GM21619 (cell line): ENCODE measurements at regions not wholly inside any gene's neighbourhood (a gene's known extent, or its start where the extent isn't known, plus 50 kb on each side); places are given as distances from the start of the nearest gene placed in this dataset.
"Not testable (repeated sequence)": the region's sequence is repeated elsewhere in the genome, so short reads cannot be mapped to it uniquely, and the experiment has no call there.

Experiments used
- ATAC-seq: cut with Tn5 transposase; IDR thresholded peaks from one replicate; pipeline ENCODE4 v1.9.1; 2021; ENCODE audit not compliant: unreplicated experiment

DNA sequence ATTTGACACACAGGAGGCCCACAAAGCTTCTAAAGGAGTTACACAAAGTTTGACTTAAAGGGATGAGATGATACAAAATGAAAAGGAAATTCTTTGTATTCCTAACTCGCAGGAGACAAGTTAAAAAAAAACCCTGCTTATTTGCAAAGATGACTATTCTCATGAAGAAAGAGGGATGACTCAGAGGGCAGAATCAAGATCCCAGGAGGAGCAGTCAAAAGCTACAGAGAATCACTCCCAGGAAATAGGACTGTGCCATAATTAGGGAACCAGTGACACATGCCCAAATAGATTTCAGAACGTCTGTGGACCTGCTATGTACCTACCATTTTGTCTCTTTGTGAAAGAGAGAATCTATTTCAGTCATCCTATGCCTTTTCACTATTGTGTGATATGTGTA, 103.5 kb upstream of the ARRDC3 start:
- no peak for ATAC-seq

DNA sequence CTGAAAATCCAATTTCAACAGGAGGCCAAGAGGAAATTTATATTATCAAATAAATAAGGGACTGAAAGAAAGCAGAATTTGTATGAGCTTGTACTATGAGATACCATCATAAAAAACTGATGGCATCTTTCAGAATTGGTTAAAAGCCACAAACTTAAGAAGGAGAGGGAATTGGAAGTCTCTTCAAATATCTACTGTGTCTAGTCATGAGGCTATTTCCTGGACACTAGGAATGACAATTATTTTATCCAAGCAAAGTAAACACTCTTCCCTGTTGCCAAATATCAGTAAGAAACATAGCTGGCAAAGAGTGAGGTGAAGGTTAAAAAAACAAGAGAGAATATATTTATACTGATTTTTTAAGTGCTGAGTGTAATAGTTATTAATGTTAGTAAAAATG, 101.5 kb upstream of the ARRDC3 start:
- no peak for ATAC-seq

DNA sequence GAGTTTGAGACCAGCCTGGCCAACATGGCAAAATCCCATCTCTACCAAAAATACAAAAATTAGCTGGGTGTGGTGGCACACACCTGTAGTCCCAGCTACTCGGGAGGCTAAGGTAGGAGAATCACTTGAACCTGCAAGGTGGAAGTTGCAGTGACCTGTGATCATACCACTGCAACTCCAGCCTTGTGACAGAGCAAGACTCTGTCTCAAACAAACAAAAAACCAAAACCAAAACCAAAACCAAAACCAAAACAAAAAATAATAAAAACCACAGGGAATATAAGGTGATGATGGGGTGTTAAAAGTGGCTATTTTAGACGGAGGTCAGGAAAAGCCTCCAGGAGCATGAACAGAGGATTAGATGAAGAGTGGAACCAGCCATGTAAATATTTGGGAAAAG, 96.3 kb upstream of the ARRDC3 start:
- ATAC-seq, result not testable (repeated sequence)

DNA sequence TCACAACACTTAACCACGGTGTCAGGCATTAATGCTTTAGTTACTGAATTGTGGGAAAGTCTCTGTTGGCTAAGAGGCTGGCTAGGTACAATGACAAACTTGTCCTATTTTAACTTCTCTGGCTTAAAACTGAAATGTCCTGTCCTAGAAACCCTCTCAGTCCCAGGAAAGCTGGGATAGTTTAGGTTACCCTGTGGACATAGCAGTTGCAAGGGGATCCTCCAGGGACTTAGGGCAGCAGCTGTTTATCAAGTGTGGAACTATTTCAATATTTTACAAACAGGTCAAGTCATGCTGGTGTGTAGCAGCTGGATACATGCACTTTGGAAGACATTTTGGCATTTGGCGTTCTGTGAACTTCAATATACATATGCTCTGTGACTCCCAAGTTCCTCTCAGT, 95.0 kb upstream of the ARRDC3 start:
- no peak for ATAC-seq

DNA sequence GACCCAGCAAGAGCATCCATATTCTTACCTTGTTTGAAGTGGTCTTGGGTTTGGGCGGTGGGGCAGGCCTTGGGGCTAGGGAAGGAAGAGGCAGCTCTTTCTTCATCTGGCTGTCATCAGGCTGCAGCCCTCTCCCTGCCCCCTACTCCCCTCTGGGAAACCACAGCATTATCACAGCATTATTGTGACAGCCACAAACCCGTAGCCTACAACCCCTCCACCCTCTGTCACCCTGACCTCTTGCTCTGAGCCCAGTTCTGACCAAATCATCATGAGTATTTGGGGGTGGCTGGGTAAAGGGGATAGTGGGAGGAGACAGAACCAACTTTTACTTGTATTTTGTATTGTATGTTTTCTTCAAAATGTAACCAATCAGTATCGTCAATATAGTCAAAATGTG, 94.3 kb upstream of the ARRDC3 start:
- ATAC-seq, result no peak

DNA sequence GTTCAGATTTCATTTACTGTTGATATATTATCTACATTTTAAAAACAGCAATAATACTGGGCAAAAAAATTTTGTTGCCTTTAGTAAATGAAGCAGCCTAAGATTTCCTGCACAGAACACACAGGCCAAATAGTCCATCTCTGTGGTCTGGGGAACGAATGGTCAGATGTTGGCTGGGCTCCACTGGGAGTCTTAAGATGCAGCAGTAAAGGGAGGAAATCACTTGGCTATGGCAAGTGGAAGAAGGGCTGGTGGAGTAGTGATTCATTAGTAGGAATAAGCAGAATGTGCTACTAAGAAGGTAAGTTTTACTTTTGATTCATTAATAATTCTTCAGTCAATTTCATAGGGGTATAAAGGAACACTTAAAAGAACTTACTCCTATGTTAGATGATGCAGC, 91.1 kb upstream of the ARRDC3 start:
- no peak for ATAC-seq

DNA sequence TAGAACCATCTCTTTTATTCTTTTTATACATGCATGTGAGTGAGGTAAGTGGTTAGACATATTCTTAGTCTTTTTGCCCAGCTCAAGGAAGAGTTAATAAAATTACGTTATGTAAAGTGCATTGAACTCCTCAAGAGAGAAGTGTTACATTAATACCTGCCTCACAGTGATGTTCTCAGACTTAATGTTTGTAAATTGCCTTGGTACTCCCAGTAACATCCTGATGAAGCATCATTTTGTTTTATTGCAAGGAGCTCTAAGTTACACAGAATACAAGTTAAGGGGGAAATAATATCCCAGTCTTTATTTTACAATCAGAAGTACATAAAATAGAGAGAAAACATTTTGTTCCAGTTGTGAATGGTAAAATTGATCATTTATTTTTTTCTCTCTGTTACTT, 89.5 kb upstream of the ARRDC3 start:
- no peak for ATAC-seq

DNA sequence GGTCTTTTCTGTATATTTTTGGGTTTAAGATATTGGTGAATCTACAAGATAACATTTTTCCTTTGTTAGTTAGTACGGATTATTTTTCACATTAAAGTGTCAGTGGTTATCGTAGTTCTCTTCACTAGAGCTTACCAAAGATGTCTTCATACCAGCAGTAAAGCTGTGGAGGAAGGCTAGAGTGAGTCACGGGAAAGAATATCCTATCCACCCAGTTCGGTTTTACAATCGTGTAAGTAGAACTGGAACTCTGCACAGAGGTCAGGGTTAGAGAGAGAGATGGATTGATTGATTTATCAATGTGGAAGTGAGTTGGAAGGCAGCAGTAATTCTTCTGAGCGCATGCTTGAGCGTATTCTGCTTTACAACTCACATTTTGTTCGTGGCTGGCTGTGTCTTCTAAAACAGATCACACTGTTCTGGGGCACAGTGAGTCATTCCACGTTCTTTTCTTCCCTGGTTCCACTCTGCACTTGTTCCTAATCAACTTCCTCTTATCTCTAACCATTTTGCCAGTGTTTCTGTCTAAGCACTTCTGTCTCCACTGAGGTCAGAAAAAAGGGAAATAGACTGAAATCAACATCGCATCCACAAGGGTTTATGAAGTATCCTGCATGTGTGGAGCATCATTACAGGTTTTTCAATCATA, 86.5 kb upstream of the ARRDC3 start:
- ATAC-seq, result no peak

DNA sequence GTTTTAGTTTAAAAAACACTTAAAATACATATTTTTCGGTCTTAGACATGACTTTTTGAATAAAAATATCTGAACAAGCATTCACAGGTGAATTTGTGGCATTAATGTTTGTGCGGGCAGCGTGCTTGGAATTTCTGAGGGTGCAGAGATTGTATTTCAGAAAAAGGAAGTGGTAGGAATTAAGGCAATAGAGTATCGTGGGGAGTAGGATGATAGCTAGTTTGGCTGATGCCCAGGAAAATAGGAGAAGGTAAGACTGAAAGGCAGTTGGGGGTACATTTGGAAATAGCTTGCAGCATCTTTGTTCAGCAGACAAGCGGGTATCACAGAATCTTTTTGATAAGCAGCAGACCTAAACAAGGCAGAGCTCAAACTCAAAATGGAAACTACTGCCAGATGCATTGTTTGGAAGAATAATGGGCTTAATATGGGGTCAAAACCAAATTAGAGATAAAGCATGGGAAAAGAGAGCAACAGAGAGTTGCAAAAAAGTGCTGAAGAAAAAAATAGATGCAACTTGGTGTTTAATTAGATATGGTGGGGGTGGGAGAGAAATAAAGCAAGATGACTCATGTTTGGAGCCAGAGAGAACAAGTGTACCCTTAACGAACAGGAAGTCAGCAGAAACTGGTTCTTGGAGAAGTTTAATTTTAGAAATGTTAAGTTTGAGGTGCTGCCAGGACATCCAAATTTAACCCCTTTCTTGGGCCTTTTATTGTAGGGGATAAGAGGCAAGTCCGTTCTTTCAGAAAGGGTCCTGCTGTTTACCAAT, 85.7 kb upstream of the ARRDC3 start:
- no peak for ATAC-seq

DNA sequence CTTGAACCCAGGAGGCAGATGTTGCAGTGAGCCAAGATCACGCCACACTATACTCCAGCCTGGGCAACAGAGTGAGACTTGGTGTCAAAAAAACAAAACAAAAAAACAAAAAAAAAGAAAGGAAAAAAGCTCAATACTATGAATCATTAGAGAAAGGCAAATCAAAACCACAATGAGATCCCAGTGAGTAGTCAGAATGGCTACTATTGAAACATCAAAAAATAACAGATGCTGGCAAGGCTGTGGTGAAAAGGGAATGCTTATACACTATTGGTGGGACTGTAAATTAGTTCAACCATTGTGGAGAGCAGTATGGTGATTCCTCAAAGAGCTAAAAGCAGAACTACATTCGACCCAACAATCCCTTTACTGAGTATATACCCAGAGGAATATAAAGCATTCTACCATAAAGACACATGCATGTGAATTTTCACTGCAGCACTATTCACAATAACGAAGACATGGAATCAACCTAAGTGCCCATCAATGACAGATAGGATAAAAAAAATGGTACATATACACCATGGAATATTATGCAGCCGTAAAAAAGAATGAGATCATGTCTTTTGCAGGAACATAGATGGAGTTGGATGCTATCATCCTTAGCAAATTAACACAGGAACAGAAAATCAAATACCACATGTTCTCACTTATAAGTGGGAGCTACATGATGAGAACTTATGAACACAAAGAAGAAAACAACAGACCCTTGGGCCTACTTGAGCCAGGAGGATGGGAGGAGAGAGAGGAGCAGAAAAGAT, 81.9 kb upstream of the ARRDC3 start:
- no peak for ATAC-seq

DNA sequence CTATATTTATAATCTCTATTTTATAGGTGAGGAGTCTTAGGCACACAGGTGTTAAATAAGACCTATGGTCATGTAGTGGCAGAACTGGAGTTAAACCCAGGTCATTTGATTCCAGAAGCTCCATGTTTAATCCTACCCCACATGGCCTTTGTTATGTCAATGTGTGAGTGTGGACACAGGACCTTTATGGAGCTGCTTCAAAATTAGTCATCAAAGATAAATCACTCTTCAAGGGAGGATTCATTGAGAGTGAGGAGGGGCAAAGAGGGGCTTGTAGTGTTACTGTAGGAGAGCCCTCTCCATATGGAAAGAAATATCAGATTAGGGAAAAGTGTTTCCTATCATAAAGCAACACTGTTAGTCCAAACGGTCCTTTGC, 74.6 kb upstream of the ARRDC3 start:
- no peak for ATAC-seq

DNA sequence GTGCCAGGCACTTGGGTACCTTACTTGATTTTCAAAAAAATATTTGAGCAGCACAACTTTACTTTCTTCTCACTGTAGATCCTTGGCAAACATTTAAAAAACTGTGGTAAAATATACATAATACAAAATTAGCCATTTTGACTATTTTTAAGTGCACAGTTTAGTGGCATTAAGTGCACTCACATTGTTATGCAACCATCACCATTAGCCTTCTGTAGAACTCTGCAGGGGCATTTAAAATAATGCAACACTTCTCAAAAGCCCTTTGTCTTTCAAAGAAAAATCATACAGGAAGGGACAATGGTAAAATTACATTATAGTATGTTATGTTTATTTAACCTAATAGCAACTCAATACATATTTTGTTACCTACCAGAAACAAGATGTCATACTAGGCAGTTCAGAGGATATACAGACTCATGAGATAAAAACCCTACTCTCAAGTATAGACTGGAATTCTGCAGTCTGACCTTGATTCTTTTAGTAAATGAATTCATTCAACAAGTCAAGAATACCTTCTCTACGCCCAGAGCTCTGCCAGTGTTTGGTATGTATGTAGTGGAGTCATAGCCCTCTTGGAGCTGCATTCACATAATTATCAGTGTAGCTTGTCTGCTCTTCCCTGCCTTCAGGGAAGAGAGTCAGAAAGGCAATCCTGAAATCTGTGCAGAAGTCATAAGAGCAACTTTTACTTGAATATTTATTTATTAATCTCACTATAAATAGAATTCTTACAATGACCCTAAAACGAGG, 74.0 kb upstream of the ARRDC3 start:
- ATAC-seq, result no peak

DNA sequence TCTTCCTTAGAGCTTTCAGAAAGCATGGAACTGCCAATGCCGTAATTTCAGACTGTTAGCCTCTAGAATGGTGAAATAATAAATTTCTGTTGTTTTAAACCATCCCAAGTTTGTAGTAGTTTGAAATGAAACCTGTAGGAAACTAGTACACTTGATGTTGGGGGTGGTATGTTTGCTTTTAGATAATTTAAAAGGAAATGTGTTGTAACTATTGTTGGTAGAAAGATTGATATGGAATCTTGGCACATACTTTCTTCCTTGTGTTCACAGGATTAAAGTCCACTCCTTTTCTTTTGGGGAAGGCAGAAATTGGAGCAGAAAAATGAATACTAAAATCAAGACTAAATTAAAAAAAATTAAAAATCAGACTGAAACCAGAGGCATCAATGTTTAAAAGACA, 66.0 kb upstream of the ARRDC3 start:
- ATAC-seq, result no peak

DNA sequence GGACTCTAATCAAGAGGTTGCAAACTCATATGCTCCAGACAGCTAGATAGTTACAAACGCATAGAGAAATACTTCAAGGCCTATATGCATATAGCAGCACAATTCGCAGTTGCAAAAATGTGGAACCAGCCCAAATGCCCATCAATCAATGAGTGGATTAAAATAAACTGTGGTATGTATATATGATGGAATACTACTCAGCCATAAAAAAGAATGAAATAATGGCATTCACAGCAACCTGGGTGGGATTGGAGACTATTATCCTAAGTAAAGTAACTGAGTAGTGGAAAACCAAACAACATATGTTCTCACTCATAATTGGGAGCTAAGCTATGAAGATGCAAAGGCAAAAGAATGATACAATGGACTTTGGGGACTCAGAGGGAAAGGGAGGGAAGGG, 65.0 kb upstream of the ARRDC3 start:
- ATAC-seq, result not testable (repeated sequence)

DNA sequence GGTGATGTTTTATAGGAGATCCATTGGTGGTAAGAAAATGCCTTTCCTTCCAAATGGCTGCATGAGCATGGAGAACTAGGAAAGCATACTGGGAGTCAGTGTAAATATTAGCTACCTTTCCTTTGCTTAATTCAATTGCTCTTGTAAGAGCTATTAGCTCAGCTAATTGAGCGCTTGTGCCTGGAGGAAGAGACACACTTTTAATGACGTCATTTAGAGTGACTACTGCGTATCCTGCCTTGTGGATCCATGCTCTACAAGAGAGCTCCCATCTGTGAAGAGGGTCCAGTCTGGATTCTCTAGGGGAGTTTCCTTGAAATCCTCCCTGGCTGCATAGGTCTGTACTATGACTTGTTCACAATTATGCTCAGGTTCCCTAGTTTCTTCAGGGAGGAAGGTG, 63.8 kb upstream of the ARRDC3 start:
- not testable (repeated sequence) for ATAC-seq

DNA sequence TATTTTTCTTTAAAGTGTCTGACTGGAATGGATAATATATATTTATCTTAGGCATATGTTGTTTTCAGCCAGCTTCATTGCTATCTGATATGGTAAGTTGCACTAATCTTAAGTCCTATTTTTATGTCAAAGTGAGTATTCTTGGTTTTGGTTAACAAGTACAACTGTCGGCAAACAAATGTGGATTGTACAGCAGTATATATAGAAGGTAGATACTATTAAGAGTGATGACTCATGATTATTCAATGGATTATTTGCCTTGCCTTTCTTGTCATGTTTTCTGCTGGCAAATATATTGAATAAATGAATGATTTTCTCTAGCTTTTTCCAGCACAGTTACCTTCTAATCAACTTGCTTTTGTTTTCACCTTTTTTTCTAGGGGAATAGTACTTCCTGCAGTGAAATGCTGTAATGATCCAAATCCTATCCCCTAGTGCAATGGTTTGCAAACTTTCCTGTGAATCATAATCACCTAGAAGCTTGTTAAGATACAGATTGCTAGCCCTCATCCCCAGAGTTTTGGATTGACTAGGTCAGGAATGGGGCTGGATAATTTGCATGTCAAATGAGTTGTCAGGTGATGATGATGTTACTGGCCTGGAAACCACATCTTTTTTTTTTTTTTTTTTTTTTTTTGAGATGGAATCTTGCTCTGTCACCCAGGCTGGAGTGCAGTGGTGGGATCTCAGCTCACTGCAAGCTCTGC, 60.8 kb upstream of the ARRDC3 start:
- ATAC-seq, result no peak

DNA sequence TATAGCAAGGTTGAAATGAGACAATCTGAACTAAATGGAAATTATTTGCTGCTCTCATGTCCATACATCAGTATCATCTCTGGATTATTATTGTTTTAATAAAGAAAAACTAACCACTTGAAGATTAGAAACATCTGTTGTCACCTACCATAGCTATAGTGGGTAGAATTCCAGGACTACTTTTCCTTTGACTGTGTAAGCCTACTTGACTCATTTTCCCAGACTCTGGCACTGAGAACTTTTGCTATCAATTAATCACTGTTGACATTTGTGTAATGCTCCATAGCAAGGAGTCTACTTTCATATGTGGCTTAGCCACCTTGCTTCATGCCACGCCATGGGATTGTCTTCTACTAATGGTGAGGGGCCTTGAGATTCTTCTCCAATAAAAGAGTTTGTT, 59.9 kb upstream of the ARRDC3 start:
- ATAC-seq, result no peak

DNA sequence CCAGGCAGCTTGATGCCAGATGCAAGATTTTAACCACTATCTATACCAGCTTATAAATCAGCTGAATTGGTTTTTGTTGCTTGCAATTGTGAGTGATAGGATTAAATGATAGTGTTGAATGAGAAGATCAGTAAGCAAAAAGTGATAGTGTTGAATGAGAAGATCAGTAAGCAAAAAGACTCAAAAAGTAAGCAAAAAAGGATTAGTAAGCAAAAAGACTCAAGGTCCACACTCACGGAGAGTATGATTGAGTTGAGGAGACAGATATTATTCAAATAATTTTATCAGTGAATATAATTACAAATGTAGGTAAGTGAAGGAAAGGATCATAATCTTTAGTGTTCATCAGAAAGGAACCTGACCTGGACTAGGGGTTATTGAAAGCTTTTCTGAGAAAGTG, 58.0 kb upstream of the ARRDC3 start:
- ATAC-seq, result no peak

DNA sequence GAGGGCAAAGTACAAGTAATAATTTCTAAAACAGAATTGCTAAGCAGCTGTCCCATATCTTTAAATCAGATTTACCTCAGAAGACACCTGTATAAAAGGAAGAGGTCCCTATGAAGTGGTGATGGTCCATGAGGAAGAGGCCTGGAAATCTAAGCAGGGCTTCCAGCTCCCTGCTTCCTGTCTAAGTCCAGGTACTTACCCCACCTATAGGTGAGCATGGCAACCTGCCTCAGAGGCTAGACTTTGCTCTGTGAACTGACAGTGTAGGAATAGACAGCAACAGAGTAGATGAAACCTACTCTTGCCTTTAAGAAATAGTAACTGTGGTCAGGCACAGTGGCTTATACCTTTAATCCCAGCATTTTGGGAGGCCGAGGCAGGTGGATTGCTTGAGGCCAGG, 55.8 kb upstream of the ARRDC3 start:
- no peak for ATAC-seq

DNA sequence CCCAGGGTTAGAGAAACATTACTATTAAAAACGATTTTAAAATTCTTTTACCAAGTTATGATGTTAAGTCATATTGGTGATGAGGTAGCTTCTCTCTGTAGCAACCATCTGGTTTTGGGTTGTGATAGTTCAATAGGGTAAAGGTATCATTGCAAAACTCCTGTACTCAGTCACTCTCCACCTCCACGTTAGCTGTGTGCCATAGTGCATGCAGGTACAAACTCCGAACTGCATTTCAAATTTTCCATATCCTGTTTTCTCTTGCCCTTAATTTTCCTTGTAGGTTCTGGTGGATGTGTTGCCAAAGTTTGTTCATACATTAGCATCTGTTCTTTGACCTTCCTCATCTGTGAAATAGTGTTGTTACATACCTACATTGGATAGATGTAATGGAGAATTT, 53.1 kb upstream of the ARRDC3 start:
- no peak for ATAC-seq

DNA sequence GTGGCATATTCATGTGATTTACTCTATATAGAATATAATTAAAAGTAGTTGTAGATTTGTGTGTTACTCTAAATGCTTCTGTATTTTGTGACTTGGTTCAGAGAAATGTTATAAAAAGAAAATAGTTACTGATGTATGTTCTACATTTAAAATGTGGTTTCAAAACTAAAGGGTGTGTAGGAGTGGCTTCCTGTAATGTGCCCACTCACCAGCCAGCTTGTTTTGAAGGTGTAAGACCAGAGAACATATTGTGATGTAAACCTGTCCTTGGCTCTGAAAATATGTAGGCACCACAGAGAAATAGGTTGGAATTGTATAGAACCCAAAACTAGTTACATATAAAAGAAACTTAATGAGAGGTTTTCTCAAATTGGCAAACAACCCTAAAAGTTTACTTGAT, 51.2 kb upstream of the ARRDC3 start:
- no peak for ATAC-seq
